ENCODE measurements at regions not wholly inside any gene's neighbourhood (a gene's known extent, or its start where the extent isn't known, plus 50 kb on each side); places are given as distances from the start of the nearest gene placed in this dataset.

GRCh38 chr15:96266456-96266855 is 64.0 kb upstream of the NR2F2 start:
- no peaks in the 10 kb centered on the region for H3K79me2 ChIP-seq (ENCODE audit: control insufficient read depth, insufficient read depth, low read length)
- no peak for TF ChIP-seq EZH2 (IDR thresholded peaks at IDR 0.05; ENCODE audit: low read length, missing control alignments)
- TF ChIP-seq, protein P1, sequence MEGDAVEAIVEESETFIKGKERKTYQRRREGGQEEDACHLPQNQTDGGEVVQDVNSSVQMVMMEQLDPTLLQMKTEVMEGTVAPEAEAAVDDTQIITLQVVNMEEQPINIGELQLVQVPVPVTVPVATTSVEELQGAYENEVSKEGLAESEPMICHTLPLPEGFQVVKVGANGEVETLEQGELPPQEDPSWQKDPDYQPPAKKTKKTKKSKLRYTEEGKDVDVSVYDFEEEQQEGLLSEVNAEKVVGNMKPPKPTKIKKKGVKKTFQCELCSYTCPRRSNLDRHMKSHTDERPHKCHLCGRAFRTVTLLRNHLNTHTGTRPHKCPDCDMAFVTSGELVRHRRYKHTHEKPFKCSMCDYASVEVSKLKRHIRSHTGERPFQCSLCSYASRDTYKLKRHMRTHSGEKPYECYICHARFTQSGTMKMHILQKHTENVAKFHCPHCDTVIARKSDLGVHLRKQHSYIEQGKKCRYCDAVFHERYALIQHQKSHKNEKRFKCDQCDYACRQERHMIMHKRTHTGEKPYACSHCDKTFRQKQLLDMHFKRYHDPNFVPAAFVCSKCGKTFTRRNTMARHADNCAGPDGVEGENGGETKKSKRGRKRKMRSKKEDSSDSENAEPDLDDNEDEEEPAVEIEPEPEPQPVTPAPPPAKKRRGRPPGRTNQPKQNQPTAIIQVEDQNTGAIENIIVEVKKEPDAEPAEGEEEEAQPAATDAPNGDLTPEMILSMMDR (conservative IDR thresholded peaks at IDR 0.05 in 1 of 2, IDR thresholded peaks at IDR 0.05 in 1 of 2; ENCODE audit: low read depth in 1 of 2, low read length in 2 of 2): no peak
- no peak overlapping the region for H3K27ac ChIP-seq (ENCODE audit: insufficient read depth, low read length)
- no peak for DNase-seq (ENCODE audit: low read depth in 2 of 2)
- H3K36me3 ChIP-seq (ENCODE audit: control insufficient read depth, insufficient read depth, low read length): no peaks in the 10 kb centered on the region
- no peaks in the 10 kb centered on the region for H4K20me1 ChIP-seq (ENCODE audit: control insufficient read depth, extremely low read depth, insufficient read depth, low read length)
- H3K27me3 ChIP-seq (ENCODE audit: control insufficient read depth, insufficient read depth, low read length): no peaks in the 10 kb centered on the region
- no peak overlapping the region for H3K4me3 ChIP-seq (replicated peaks in 1 of 4; ENCODE audit: control extremely low read depth in 1 of 4, insufficient read depth in 1 of 4, low read depth in 3 of 4, low read length in 4 of 4)
- no peak overlapping the region for H2AFZ ChIP-seq (ENCODE audit: low read length)
- no peaks in the 10 kb centered on the region for H3K9me3 ChIP-seq (ENCODE audit: control insufficient read depth, insufficient read depth, low read depth, low read length)
- peaks cover 10% of the 10 kb centered on the region for H3K4me1 ChIP-seq (ENCODE audit: control insufficient read depth, extremely low read depth, insufficient read depth, low read length)
- H3K4me2 ChIP-seq (ENCODE audit: extremely low read depth, insufficient read depth, low read length): no peak overlapping the region
- no peak overlapping the region for H3K9ac ChIP-seq (ENCODE audit: insufficient read depth, low read length)

GRCh38 chr15:96267463-96267862 is 63.0 kb upstream of the NR2F2 start:
- Histone ChIP-seq H3K9ac (ENCODE audit: insufficient read depth, low read length) (no peak overlapping the region), H3K79me2 (ENCODE audit: control insufficient read depth, insufficient read depth, low read length) (no peaks in the 10 kb centered on the region), H3K27me3 (ENCODE audit: control insufficient read depth, insufficient read depth, low read length) (no peaks in the 10 kb centered on the region), H3K9me3 (ENCODE audit: control insufficient read depth, insufficient read depth, low read depth, low read length) (no peaks in the 10 kb centered on the region), H4K20me1 (ENCODE audit: control insufficient read depth, extremely low read depth, insufficient read depth, low read length) (no peaks in the 10 kb centered on the region), H3K4me3 (replicated peaks in 1 of 4; ENCODE audit: control extremely low read depth in 1 of 4, insufficient read depth in 1 of 4, low read depth in 3 of 4, low read length in 4 of 4) (no peak overlapping the region), H3K36me3 (ENCODE audit: control insufficient read depth, insufficient read depth, low read length) (no peaks in the 10 kb centered on the region), H2AFZ (ENCODE audit: low read length) (no peak overlapping the region), H3K4me1 (ENCODE audit: control insufficient read depth, extremely low read depth, insufficient read depth, low read length) (peaks cover 10% of the 10 kb centered on the region), H3K27ac (ENCODE audit: insufficient read depth, low read length) (no peak overlapping the region), H3K4me2 (ENCODE audit: extremely low read depth, insufficient read depth, low read length) (no peak overlapping the region)
- TF ChIP-seq EZH2 (IDR thresholded peaks at IDR 0.05; ENCODE audit: low read length, missing control alignments): no peak
- TF ChIP-seq, protein P1 (conservative IDR thresholded peaks at IDR 0.05 in 1 of 2, IDR thresholded peaks at IDR 0.05 in 1 of 2; ENCODE audit: low read depth in 1 of 2, low read length in 2 of 2): no peak
- DNase-seq (ENCODE audit: low read depth in 2 of 2): no peak

DNA sequence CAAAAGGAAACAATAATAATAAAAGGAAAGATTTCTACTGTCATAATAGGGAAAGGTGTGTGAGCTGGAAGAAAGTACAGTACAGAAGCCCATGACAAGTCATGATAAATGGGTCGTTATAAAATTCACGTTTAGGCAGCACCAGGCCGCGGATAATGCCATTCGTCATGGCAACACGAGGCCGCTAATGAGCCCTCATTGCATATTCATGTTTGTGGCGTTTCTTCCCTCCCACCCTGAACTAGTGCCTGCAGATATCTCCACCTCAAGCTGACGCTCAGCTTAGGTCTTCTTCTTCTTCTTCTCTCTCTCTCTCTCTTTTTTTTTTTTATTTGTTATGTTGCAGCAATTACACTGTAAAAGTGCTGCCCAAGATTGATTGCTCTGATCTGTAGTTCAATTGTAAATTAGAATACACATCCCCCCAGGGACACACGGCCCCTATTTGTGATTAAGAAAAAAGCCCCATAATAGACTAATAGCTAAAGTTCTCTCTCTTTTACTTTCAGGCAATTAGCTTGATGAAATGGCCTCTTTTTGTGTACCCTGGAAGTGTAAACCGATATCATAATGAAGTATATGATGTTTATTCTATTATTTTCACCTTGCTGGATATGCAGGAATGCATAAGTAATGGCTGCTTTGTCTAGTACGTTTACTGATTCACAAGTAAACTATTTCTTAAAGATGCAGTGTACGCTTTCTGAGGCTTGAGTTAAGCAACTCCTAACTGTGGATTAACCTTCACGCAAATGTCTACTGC is 61.9 kb upstream of the NR2F2 start:
- Histone ChIP-seq H3K4me1 (ENCODE audit: control insufficient read depth, extremely low read depth, insufficient read depth, low read length) (peaks cover 16% of the 10 kb centered on the region), H2AFZ (ENCODE audit: low read length) (no peak overlapping the region), H3K9ac (ENCODE audit: insufficient read depth, low read length) (no peak overlapping the region)

More for the DNA sequence above, 61.9 kb upstream of the NR2F2 start:
- H3K27me3 ChIP-seq (ENCODE audit: control insufficient read depth, insufficient read depth, low read length): no peaks in the 10 kb centered on the region
- no peaks in the 10 kb centered on the region for H3K79me2 ChIP-seq (ENCODE audit: control insufficient read depth, insufficient read depth, low read length)
- no peak for TF ChIP-seq EZH2 (IDR thresholded peaks at IDR 0.05; ENCODE audit: low read length, missing control alignments)
- TF ChIP-seq, protein P1 (conservative IDR thresholded peaks at IDR 0.05 in 1 of 2, IDR thresholded peaks at IDR 0.05 in 1 of 2; ENCODE audit: low read depth in 1 of 2, low read length in 2 of 2): no peak
- no peaks in the 10 kb centered on the region for H3K9me3 ChIP-seq (ENCODE audit: control insufficient read depth, insufficient read depth, low read depth, low read length)
- no peaks in the 10 kb centered on the region for H3K36me3 ChIP-seq (ENCODE audit: control insufficient read depth, insufficient read depth, low read length)
- DNase-seq (ENCODE audit: low read depth in 2 of 2): peak; percentile 45 to 87
- no peaks in the 10 kb centered on the region for H4K20me1 ChIP-seq (ENCODE audit: control insufficient read depth, extremely low read depth, insufficient read depth, low read length)
- H3K27ac ChIP-seq (ENCODE audit: insufficient read depth, low read length): no peak overlapping the region
- no peak overlapping the region for H3K4me3 ChIP-seq (replicated peaks in 1 of 4; ENCODE audit: control extremely low read depth in 1 of 4, insufficient read depth in 1 of 4, low read depth in 3 of 4, low read length in 4 of 4)
- no peak overlapping the region for H3K4me2 ChIP-seq (ENCODE audit: extremely low read depth, insufficient read depth, low read length)

Data from fibroblast of lung (primary cell).